Suppressor macrophage treated with lipopolysaccharide for 1 hour (primary cell): ENCODE measurements at regions not wholly inside any gene's neighbourhood (a gene's known extent, or its start where the extent isn't known, plus 50 kb on each side); places are given as distances from the start of the nearest gene placed in this dataset.
"Not testable (repeated sequence)": the region's sequence is repeated elsewhere in the genome, so short reads cannot be mapped to it uniquely, and the experiment has no call there.

Experiments
- DNase-seq, 3 donors: peaks; one replicate each; pipeline ENCODE4 v3.0.0-alpha.2; 2020 to 2022

- no peak for DNase-seq
These were observed 161.1 kb downstream of the PHF8 start for GRCh38 chrX:53883196-53883595.

GRCh38 chrX:53882331-53882730, 161.9 kb downstream of the PHF8 start:
- no peak for DNase-seq

GRCh38 chrX:53880786-53881185, 163.5 kb downstream of the PHF8 start:
- DNase-seq = not testable (repeated sequence)

GRCh38 chrX:53859890-53860289, 173.4 kb upstream of the HUWE1 start:
- DNase-seq = no peak

- DNase-seq = peak; percentile 42 to 47 (median 44)
These were observed 145.4 kb upstream of the HUWE1 start for GRCh38 chrX:53831662-53832635.

GRCh38 chrX:53824686-53825085, 138.2 kb upstream of the HUWE1 start:
- no peak for DNase-seq

GRCh38 chrX:53818115-53818514, 131.6 kb upstream of the HUWE1 start:
- DNase-seq = not testable (repeated sequence)

GRCh38 chrX:53817548-53817947, 131.0 kb upstream of the HUWE1 start:
- no peak for DNase-seq

GRCh38 chrX:53813670-53814440, 127.3 kb upstream of the HUWE1 start:
- DNase-seq = no peak

GRCh38 chrX:53798281-53798680, 111.8 kb upstream of the HUWE1 start:
- DNase-seq = no peak

- DNase-seq = no peak
These were observed 109.1 kb upstream of the HUWE1 start for GRCh38 chrX:53795576-53795975.

GRCh38 chrX:53794181-53794580, 107.7 kb upstream of the HUWE1 start:
- no peak for DNase-seq

- DNase-seq = no peak
These were observed 82.3 kb upstream of the HUWE1 start for GRCh38 chrX:53768865-53769264.

GRCh38 chrX:53768451-53768850, 81.9 kb upstream of the HUWE1 start:
- no peak for DNase-seq

- DNase-seq = no peak
These were observed 81.0 kb upstream of the HUWE1 start for GRCh38 chrX:53767544-53767943.

GRCh38 chrX:53757181-53757580, 70.7 kb upstream of the HUWE1 start:
- DNase-seq = not testable (repeated sequence)

- DNase-seq = no peak
These were observed 60.2 kb upstream of the HUWE1 start for GRCh38 chrX:53746718-53747117.

- no peak for DNase-seq
These were observed 56.7 kb upstream of the HUWE1 start for GRCh38 chrX:53743244-53743643.

GRCh38 chrX:53738370-53738906, 51.9 kb upstream of the HUWE1 start:
- no peak for DNase-seq
